ENCODE measurements at regions not wholly inside any gene's neighbourhood (a gene's known extent, or its start where the extent isn't known, plus 50 kb on each side); places are given as distances from the start of the nearest gene placed in this dataset.

DNA sequence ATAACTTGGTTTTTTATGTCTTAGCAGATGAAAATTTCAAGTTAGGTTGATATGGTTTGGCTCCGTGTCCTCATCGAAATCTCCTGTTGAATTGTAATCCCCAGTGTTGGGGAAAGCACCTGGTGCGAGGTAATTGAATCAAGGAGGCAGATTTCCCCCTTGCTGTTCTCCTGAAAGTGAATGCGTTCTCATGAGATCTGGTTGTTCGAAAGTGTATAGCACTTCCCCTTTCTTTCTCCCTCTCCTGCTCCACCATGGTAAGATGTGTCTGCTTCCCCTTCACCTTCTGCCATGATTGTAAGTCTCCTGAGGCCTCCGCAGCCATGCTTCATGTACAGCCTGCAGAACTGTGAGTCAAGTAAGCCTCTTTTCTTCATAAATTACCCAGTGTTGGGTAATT is 242.1 kb upstream of the TNP1 start:
- TF ChIP-seq, protein P1, sequence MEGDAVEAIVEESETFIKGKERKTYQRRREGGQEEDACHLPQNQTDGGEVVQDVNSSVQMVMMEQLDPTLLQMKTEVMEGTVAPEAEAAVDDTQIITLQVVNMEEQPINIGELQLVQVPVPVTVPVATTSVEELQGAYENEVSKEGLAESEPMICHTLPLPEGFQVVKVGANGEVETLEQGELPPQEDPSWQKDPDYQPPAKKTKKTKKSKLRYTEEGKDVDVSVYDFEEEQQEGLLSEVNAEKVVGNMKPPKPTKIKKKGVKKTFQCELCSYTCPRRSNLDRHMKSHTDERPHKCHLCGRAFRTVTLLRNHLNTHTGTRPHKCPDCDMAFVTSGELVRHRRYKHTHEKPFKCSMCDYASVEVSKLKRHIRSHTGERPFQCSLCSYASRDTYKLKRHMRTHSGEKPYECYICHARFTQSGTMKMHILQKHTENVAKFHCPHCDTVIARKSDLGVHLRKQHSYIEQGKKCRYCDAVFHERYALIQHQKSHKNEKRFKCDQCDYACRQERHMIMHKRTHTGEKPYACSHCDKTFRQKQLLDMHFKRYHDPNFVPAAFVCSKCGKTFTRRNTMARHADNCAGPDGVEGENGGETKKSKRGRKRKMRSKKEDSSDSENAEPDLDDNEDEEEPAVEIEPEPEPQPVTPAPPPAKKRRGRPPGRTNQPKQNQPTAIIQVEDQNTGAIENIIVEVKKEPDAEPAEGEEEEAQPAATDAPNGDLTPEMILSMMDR (IDR thresholded peaks at IDR 0.05) = no peak
- TF ChIP-seq POLR2A (IDR thresholded peaks at IDR 0.05) = no peak

All from body of pancreas (tissue), 4 donors.